Endothelial cell of umbilical vein (primary cell): ENCODE measurements at regions not wholly inside any gene's neighbourhood (a gene's known extent, or its start where the extent isn't known, plus 50 kb on each side); places are given as distances from the start of the nearest gene placed in this dataset.

Source experiments
- BruUV-seq: library from RNA; stranded (reverse); fragments of 400-500 nt; replicated peaks from 2 replicates; lab custom pipeline; 2021; lab: Mats Ljungman, UMichigan
- CTCF ChIA-PET: fragments of 300-600, 350-600 bp; sonication (Branson Sonifier 250); formaldehyde crosslinking; loops from one replicate; lab custom pipeline; 2021; ENCODE audit warnings: antibody characterized with exemption, inconsistent platforms; lab: Charles Lee
- POLR2A ChIA-PET: fragments of 300-600, 350-600 bp; sonication (Branson Sonifier 250); formaldehyde crosslinking; loops from one replicate; lab custom pipeline; 2021; ENCODE audit warnings: antibody characterized with exemption, inconsistent platforms; lab: Charles Lee
- DNase-seq: peaks from one replicate; pipeline ENCODE4 v3.0.0-alpha.2; 2011; ENCODE audit warnings: low read depth, low spot score
- FAIRE-seq: peaks from 2 replicates; lab custom pipeline; 2011; peaks lifted over from hg19 to GRCh38; lab: Jason Lieb, UNC
- H2AFZ ChIP-seq: 2 replicates; pipeline ENCODE4 v1.6.0; 2012; ENCODE audit warnings: low read depth, low read length, control low read depth, inconsistent platforms
- H3K27ac ChIP-seq: 2 replicates; pipeline ENCODE4 v1.5.1; 2011; ENCODE audit warnings: low read depth, mild to moderate bottlenecking, control low read depth, low read length, moderate library complexity; ENCODE audit not compliant: insufficient read depth
- H3K27me3 ChIP-seq, 2 experiments: 2 replicates each; pipeline versions ENCODE4 v1.6.0 to v1.6.1; 2011; ENCODE audit warnings: low read length in 2 of 2, mixed read lengths in 1 of 2; ENCODE audit not compliant: control insufficient read depth in 2 of 2, insufficient read depth in 2 of 2
- H3K36me3 ChIP-seq, 2 experiments: 2 replicates in 1 of 2; 3 replicates in 1 of 2; pipeline ENCODE4 v1.5.1; 2011; ENCODE audit warnings: low read length in 2 of 2, mild to moderate bottlenecking in 1 of 2, moderate library complexity in 1 of 2; ENCODE audit not compliant: control insufficient read depth in 2 of 2, insufficient read depth in 2 of 2; ENCODE audit errors: extremely low read depth in 1 of 2
- H3K4me1 ChIP-seq: 3 replicates; pipeline ENCODE4 v1.5.1; 2011; ENCODE audit warnings: mild to moderate bottlenecking, low read length; ENCODE audit not compliant: control insufficient read depth, insufficient read depth; ENCODE audit errors: extremely low read depth
- H3K4me2 ChIP-seq: 2 replicates; pipeline ENCODE4 v1.6.1; 2011; ENCODE audit warnings: low read length, control low read depth, mixed read lengths; ENCODE audit not compliant: insufficient read depth
- H3K4me3 ChIP-seq, 3 experiments: fragments of 200-600 bp in 1 of 3; sonication (generic), shearing (Covaris generic) in 1 of 3; replicated peaks in 1 of 3; 2 replicates each; pipeline ENCODE4 v1.5.1; 2011 to 2016; ENCODE audit warnings: control low read depth in 3 of 3, low read length in 3 of 3, mild to moderate bottlenecking in 2 of 3, inconsistent platforms in 1 of 3, low read depth in 1 of 3, moderate library complexity in 1 of 3; ENCODE audit not compliant: insufficient read depth in 1 of 3
- H3K79me2 ChIP-seq: 2 replicates; pipeline ENCODE4 v1.6.0; 2012; ENCODE audit warnings: low read length, inconsistent platforms; ENCODE audit not compliant: control insufficient read depth, insufficient read depth
- H3K9ac ChIP-seq: replicated peaks from 2 replicates; pipeline ENCODE3; 2011; ENCODE audit warnings: low read length, control low read depth; ENCODE audit not compliant: insufficient read depth; ENCODE audit errors: extremely low read depth
- H3K9me1 ChIP-seq: replicated peaks from 3 replicates; pipeline ENCODE4 v1.6.0; 2011; ENCODE audit warnings: mild to moderate bottlenecking, low read length; ENCODE audit not compliant: control insufficient read depth, insufficient read depth; ENCODE audit errors: extremely low read depth
- H3K9me3 ChIP-seq: replicated peaks from 2 replicates; pipeline ENCODE4 v1.5.1; 2012; ENCODE audit warnings: low read length, inconsistent platforms; ENCODE audit not compliant: control insufficient read depth, insufficient read depth
- H4K20me1 ChIP-seq: replicated peaks from 2 replicates; pipeline ENCODE3; 2011; ENCODE audit warnings: mild to moderate bottlenecking, low read length; ENCODE audit not compliant: control insufficient read depth, insufficient read depth; ENCODE audit errors: extremely low read depth
- CTCF ChIP-seq, 2 donors: IDR thresholded peaks; 1 replicate in 1 of 2; 2 replicates in 1 of 2; pipeline ENCODE4 v1.5.1; 2011; ENCODE audit warnings: low read length in 2 of 2, mild to moderate bottlenecking in 2 of 2, moderate library complexity in 2 of 2, control low read depth in 1 of 2, inconsistent platforms in 1 of 2, low read depth in 1 of 2; ENCODE audit not compliant: insufficient read depth in 1 of 2; ENCODE audit errors: extremely low read depth in 1 of 2
- EZH2 ChIP-seq: IDR thresholded peaks from 2 replicates; pipeline ENCODE4 v1.6.1; 2012; ENCODE audit warnings: borderline replicate concordance, low read depth, mild to moderate bottlenecking, moderate library complexity, low read length, inconsistent platforms; ENCODE audit not compliant: severe bottlenecking
- FOS ChIP-seq: IDR thresholded peaks from 2 replicates; pipeline ENCODE4 v1.6.1; 2011; ENCODE audit warnings: mild to moderate bottlenecking, low read length, moderate library complexity, borderline replicate concordance; ENCODE audit not compliant: insufficient read depth
- GATA2 ChIP-seq: IDR thresholded peaks from 2 replicates; pipeline ENCODE4 v1.7.0; 2011; ENCODE audit warnings: low read depth, mild to moderate bottlenecking, moderate library complexity, mixed read lengths, low read length; ENCODE audit not compliant: insufficient read length, insufficient read depth
- JUN ChIP-seq: IDR thresholded peaks from 2 replicates; pipeline ENCODE4 v1.6.1; 2011; ENCODE audit warnings: borderline replicate concordance, low read depth; ENCODE audit not compliant: insufficient read length, insufficient read depth
- MYC ChIP-seq: IDR thresholded peaks from one replicate; pipeline ENCODE4 v1.6.1; 2011; ENCODE audit warnings: mild to moderate bottlenecking, low read depth, low read length
- POLR2A ChIP-seq: IDR thresholded peaks from 2 replicates; pipeline ENCODE4 v1.6.1; 2012; ENCODE audit warnings: low read depth, mild to moderate bottlenecking, control low read depth, low read length
- POLR2AphosphoS5 ChIP-seq: IDR thresholded peaks from 2 replicates; pipeline ENCODE4 v1.6.1; 2012; ENCODE audit warnings: low read depth, mild to moderate bottlenecking, control low read depth, low read length, moderate library complexity; ENCODE audit not compliant: insufficient read depth
- dilution Hi-C: fragments of 300-500 bp; cut with MboI; formaldehyde crosslinking; loops from one replicate; pipeline ENCODE4 v1.15.0; 2019; ENCODE audit warnings: low sequenced_read_pairs; ENCODE audit not compliant: extremely low pct_ligation_motif_present
- intact Hi-C: fragments of 100-400 bp; cut with micrococcal nuclease; formaldehyde crosslinking; loops from one replicate; pipeline ENCODE4 v1.10.0; 2022
- TF ChIP-seq, protein P1 (sequence below): IDR thresholded peaks from 2 replicates; pipeline ENCODE4 v1.6.1; 2011; ENCODE audit not compliant: insufficient read depth, insufficient read length

GRCh38 chr2:172276961-172277360 lies 150.4 kb upstream of the ITGA6 start:
- intact Hi-C loops: no loop called here
- Histone ChIP-seq H3K4me2 (no peak overlapping the region), H3K9ac (no peak overlapping the region), H3K27me3 (no peaks in the 10 kb centered on the region), H3K4me1 (peaks cover 2% of the 10 kb centered on the region), H3K27ac (no peak overlapping the region), H4K20me1 (no peaks in the 10 kb centered on the region), H2AFZ (no peak overlapping the region), H3K9me1 (no peaks in the 10 kb centered on the region), H3K9me3 (no peaks in the 10 kb centered on the region), H3K36me3 (no peaks in the 10 kb centered on the region), H3K4me3 (no peak overlapping the region), H3K79me2 (no peaks in the 10 kb centered on the region)
- POLR2A ChIA-PET: no interaction called here
- DNase-seq (no peak), FAIRE-seq (no peak)
- no peak for TF ChIP-seq JUN
- no peak for TF ChIP-seq MYC
- TF ChIP-seq EZH2: no peak
- TF ChIP-seq CTCF (IDR thresholded peaks at IDR 0.05; ENCODE audit: extremely low read depth in 1 of 2, insufficient read depth in 1 of 2, low read depth in 1 of 2, low read length in 2 of 2): no peak
- TF ChIP-seq POLR2AphosphoS5: no peak
- no TSS peak for BruUV-seq
- dilution Hi-C loops: no loop called here
- CTCF ChIA-PET: interaction anchor here (1.5 to 2.7 kb wide), 2 partner anchors 19 to 23 kb away, joined by 3 to 9 read pairs; no protein-coding TSS in a partner anchor

- H2AFZ ChIP-seq: no peak overlapping the region
- H3K9me1 ChIP-seq: no peaks in the 10 kb centered on the region
- FAIRE-seq: no peak
- DNase-seq: no peak
- H3K27me3 ChIP-seq: no peaks in the 10 kb centered on the region
- dilution Hi-C loops: no loop called here
- ChIA-PET POLR2A (interaction anchor here (0.6 kb wide), 1 partner anchor 10 kb away, joined by 6 read pairs; no protein-coding TSS in a partner anchor), CTCF (interaction anchor here (1.4 to 2.7 kb wide), 4 partner anchors 16 to 183 kb away, joined by 4 to 9 read pairs (median 6); no protein-coding TSS in a partner anchor)
- BruUV-seq: no TSS peak
- H4K20me1 ChIP-seq: no peaks in the 10 kb centered on the region
- TF ChIP-seq GATA2 (no peak), FOS (no peak), JUN (no peak), CTCF (IDR thresholded peaks at IDR 0.05; ENCODE audit: extremely low read depth in 1 of 2, insufficient read depth in 1 of 2, low read depth in 1 of 2, low read length in 2 of 2) (no peak), POLR2A (no peak), EZH2 (no peak), MYC (no peak)
- TF ChIP-seq, protein P1, sequence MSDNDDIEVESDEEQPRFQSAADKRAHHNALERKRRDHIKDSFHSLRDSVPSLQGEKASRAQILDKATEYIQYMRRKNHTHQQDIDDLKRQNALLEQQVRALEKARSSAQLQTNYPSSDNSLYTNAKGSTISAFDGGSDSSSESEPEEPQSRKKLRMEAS: no peak
- no peak overlapping the region for H3K4me3 ChIP-seq
- no peak overlapping the region for H3K27ac ChIP-seq
- H3K36me3 ChIP-seq: no peaks in the 10 kb centered on the region
- H3K9me3 ChIP-seq: no peaks in the 10 kb centered on the region
- peaks cover 19% of the 10 kb centered on the region for H3K4me1 ChIP-seq
- intact Hi-C loops: no loop called here
- H3K79me2 ChIP-seq: no peaks in the 10 kb centered on the region
- H3K9ac ChIP-seq: no peak overlapping the region
- H3K4me2 ChIP-seq: no peak overlapping the region
Measured at GRCh38 chr2:172278667-172279066, 148.7 kb upstream of the ITGA6 start.
